CD8-positive, alpha-beta memory T cell (primary cell): ENCODE measurements at regions not wholly inside any gene's neighbourhood (a gene's known extent, or its start where the extent isn't known, plus 50 kb on each side); places are given as distances from the start of the nearest gene placed in this dataset.
"Not testable (repeated sequence)": the region's sequence is repeated elsewhere in the genome, so short reads cannot be mapped to it uniquely, and the experiment has no call there.

Experiments used
- CTCF ChIA-PET: fragments of 350-600 bp; sonication (Branson Sonifier 250); formaldehyde crosslinking; loops from one replicate; lab custom pipeline; 2021; ENCODE audit warnings: antibody characterized with exemption; lab: Charles Lee
- POLR2A ChIA-PET: fragments of 350-600 bp; sonication (Branson Sonifier 250); formaldehyde crosslinking; loops from one replicate; lab custom pipeline; 2021; ENCODE audit warnings: antibody characterized with exemption; lab: Charles Lee
- DNase-seq, 5 donors: peaks; one replicate each; pipeline versions ENCODE4 v3.0.0 to v3.0.0-alpha.2; 2020 to 2022; ENCODE audit warnings: mixed read lengths in 1 of 5
- H3K27ac ChIP-seq: one replicate; pipeline ENCODE4 v1.7.0; 2013; ENCODE audit warnings: low read depth, mild to moderate bottlenecking, low read length, moderate library complexity
- H3K27me3 ChIP-seq: 2 replicates; pipeline ENCODE4 v1.7.0; 2013; ENCODE audit warnings: low read length, mild to moderate bottlenecking; ENCODE audit not compliant: insufficient read depth, poor library complexity, severe bottlenecking
- H3K36me3 ChIP-seq: 2 replicates; pipeline ENCODE4 v1.7.0; 2013; ENCODE audit warnings: mild to moderate bottlenecking, low read length, moderate library complexity; ENCODE audit not compliant: insufficient read depth
- H3K4me1 ChIP-seq: 2 replicates; pipeline ENCODE4 v1.7.0; 2013; ENCODE audit warnings: mild to moderate bottlenecking, low read length, moderate library complexity; ENCODE audit not compliant: insufficient read depth
- H3K4me3 ChIP-seq: 2 replicates; pipeline ENCODE4 v1.7.0; 2013; ENCODE audit warnings: mild to moderate bottlenecking, low read length
- H3K9me3 ChIP-seq: 2 replicates; pipeline ENCODE4 v1.7.0; 2013; ENCODE audit warnings: mild to moderate bottlenecking, low read length
- H3K27ac Mint-ChIP-seq, 8 donors: one replicate each; pipeline ENCODE4 v1.8.0; 2020 to 2021; ENCODE audit warnings: mixed read lengths in 8 of 8, mild to moderate bottlenecking in 6 of 8, inconsistent platforms in 3 of 8, moderate library complexity in 3 of 8
- H3K27me3 Mint-ChIP-seq, 2 donors: one replicate each; pipeline ENCODE4 v1.8.0; 2020 to 2021; ENCODE audit warnings: mixed read lengths in 2 of 2, mild to moderate bottlenecking in 1 of 2, moderate library complexity in 1 of 2
- H3K36me3 Mint-ChIP-seq, 3 donors: one replicate each; pipeline ENCODE4 v1.8.0; 2020 to 2021; ENCODE audit warnings: mixed read lengths in 3 of 3, inconsistent platforms in 1 of 3, mild to moderate bottlenecking in 1 of 3
- H3K4me1 Mint-ChIP-seq, 3 donors: one replicate each; pipeline ENCODE4 v1.8.0; 2020 to 2021; ENCODE audit warnings: mixed read lengths in 3 of 3, inconsistent platforms in 1 of 3, mild to moderate bottlenecking in 1 of 3
- H3K4me3 Mint-ChIP-seq, 7 donors: one replicate each; pipeline ENCODE4 v1.8.0; 2020 to 2021; ENCODE audit warnings: mixed read lengths in 7 of 7, mild to moderate bottlenecking in 6 of 7, moderate library complexity in 4 of 7, inconsistent platforms in 2 of 7
- H3K9me3 Mint-ChIP-seq, 5 donors: one replicate each; pipeline ENCODE4 v1.8.0; 2020 to 2022; ENCODE audit warnings: mixed read lengths in 5 of 5, mild to moderate bottlenecking in 3 of 5, moderate library complexity in 2 of 5, inconsistent platforms in 1 of 5

GRCh38 chr4:162475246-162475645 lies 311.4 kb upstream of the FSTL5 start:
- no peaks in the 10 kb centered on the region for H3K9me3 ChIP-seq
- H3K36me3 ChIP-seq: no peaks in the 10 kb centered on the region
- Mint-ChIP-seq H3K27me3 (no peaks in the 10 kb centered on the region), H3K36me3 (no peaks in the 10 kb centered on the region), H3K27ac (no peak overlapping the region), H3K4me1 (no peaks in the 10 kb centered on the region), H3K9me3 (peaks cover 0 to 16% (median 9%) of the 10 kb centered on the region in 5 donors), H3K4me3 (no peak overlapping the region)
- POLR2A ChIA-PET: no interaction called here
- no peaks in the 10 kb centered on the region for H3K27me3 ChIP-seq
- no peaks in the 10 kb centered on the region for H3K4me1 ChIP-seq
- DNase-seq: no peak
- CTCF ChIA-PET: no interaction called here
- no peak overlapping the region for H3K27ac ChIP-seq
- no peak overlapping the region for H3K4me3 ChIP-seq

GRCh38 chr4:162469977-162470376 lies 306.2 kb upstream of the FSTL5 start:
- CTCF ChIA-PET: no interaction called here
- H3K27ac Mint-ChIP-seq: no peak overlapping the region

GRCh38 chr4:162465356-162465755 lies 301.6 kb upstream of the FSTL5 start:
- H3K4me1 ChIP-seq, H3K4me3 ChIP-seq, H3K4me3 Mint-ChIP-seq, H3K27ac ChIP-seq, H3K27me3 Mint-ChIP-seq, H3K36me3 ChIP-seq, DNase-seq, H3K27me3 ChIP-seq, H3K27ac Mint-ChIP-seq, H3K36me3 Mint-ChIP-seq, CTCF ChIA-PET, POLR2A ChIA-PET, H3K4me1 Mint-ChIP-seq, H3K9me3 Mint-ChIP-seq, H3K9me3 ChIP-seq: not testable (repeated sequence)

More at GRCh38 chr4:162469977-162470376, 306.2 kb upstream of the FSTL5 start:
- peaks cover 0 to 2% (median 0%) of the 10 kb centered on the region in 5 donors for H3K9me3 Mint-ChIP-seq
- no peak overlapping the region for H3K4me3 ChIP-seq
- no peaks in the 10 kb centered on the region for H3K4me1 Mint-ChIP-seq
- DNase-seq: no peak
- POLR2A ChIA-PET: no interaction called here
- no peaks in the 10 kb centered on the region for H3K36me3 Mint-ChIP-seq
- H3K4me1 ChIP-seq: no peaks in the 10 kb centered on the region
- H3K9me3 ChIP-seq: no peaks in the 10 kb centered on the region
- H3K4me3 Mint-ChIP-seq: no peak overlapping the region
- no peaks in the 10 kb centered on the region for H3K27me3 Mint-ChIP-seq
- H3K36me3 ChIP-seq: no peaks in the 10 kb centered on the region
- no peaks in the 10 kb centered on the region for H3K27me3 ChIP-seq
- no peak overlapping the region for H3K27ac ChIP-seq

GRCh38 chr4:162461952-162462351 lies 298.2 kb upstream of the FSTL5 start:
- Mint-ChIP-seq H3K27ac (no peak overlapping the region), H3K4me1 (no peaks in the 10 kb centered on the region), H3K27me3 (no peaks in the 10 kb centered on the region), H3K4me3 (no peak overlapping the region), H3K9me3 (peaks cover 0 to 6% (median 4%) of the 10 kb centered on the region in 5 donors), H3K36me3 (no peaks in the 10 kb centered on the region)
- no peaks in the 10 kb centered on the region for H3K9me3 ChIP-seq
- H3K4me1 ChIP-seq: no peaks in the 10 kb centered on the region
- ChIA-PET CTCF (no interaction called here), POLR2A (no interaction called here)
- H3K36me3 ChIP-seq: no peaks in the 10 kb centered on the region
- H3K27me3 ChIP-seq: no peaks in the 10 kb centered on the region
- H3K27ac ChIP-seq: no peak overlapping the region
- H3K4me3 ChIP-seq: no peak overlapping the region
- DNase-seq: no peak

DNA sequence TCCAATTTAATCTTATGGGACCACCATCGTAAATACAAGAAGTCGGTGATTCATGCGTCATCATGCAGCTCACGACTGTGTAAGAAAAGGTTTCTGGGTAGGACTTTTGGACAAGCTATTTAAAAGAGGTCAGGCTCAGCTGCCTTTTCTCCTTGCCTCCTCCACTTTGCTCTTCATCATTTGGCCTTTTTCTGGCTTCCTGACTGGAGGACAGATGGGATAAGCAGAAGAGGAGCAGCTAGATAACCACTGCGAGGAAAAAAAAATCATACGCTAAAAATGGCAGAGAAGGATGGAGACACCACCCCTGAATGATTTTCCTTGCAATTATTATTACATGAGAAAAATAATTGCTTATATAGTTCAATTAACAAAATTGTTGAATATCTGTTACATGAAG lies 294.3 kb upstream of the FSTL5 start:
- Mint-ChIP-seq H3K4me1 (no peaks in the 10 kb centered on the region), H3K27me3 (no peaks in the 10 kb centered on the region), H3K4me3 (no peak overlapping the region), H3K27ac (no peak overlapping the region), H3K9me3 (peaks cover 0 to 6% (median 2%) of the 10 kb centered on the region in 5 donors), H3K36me3 (no peaks in the 10 kb centered on the region)
- POLR2A ChIA-PET: no interaction called here
- no peaks in the 10 kb centered on the region for H3K27me3 ChIP-seq
- H3K4me1 ChIP-seq: no peaks in the 10 kb centered on the region
- DNase-seq: no peak
- H3K27ac ChIP-seq: no peak overlapping the region
- no peaks in the 10 kb centered on the region for H3K9me3 ChIP-seq
- H3K4me3 ChIP-seq: no peak overlapping the region
- no peaks in the 10 kb centered on the region for H3K36me3 ChIP-seq
- CTCF ChIA-PET: no interaction called here

DNA sequence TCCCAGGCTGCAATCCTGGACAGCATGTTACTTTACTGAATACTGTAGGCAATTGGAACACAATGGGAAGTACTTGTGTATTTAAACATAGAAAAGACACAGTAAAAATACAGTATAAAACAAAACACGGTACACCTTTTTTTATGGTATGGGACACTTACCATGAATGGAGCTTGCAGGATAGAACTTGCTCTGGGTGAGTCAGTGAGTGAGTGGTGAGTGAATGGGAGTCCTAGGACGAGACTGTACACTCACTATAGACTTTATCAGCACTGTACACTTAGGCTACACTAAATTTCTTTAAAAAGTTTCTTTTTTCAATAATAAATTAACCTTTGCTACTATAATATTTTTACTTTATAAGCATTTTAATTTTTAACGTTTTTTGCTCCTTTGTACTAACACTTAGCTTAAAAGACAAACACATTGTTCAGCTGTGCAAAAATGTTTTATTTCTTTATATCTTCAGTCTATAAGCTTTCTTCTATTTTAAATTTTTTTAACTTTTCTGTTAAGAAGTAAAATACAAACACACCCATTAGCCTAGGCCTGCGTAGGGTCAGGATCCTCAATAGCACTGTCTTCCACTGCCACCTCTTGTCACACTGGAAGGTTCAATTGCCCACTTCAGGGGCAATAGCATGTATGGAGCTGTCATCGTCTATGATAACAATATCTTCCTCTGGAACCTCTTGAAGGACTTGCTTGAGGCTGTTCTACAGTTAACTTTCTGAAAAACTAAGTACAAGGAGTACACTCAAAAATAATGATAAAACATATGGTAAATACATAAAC lies 293.5 kb upstream of the FSTL5 start:
- H3K27me3 ChIP-seq: no peaks in the 10 kb centered on the region
- Mint-ChIP-seq H3K36me3 (no peaks in the 10 kb centered on the region), H3K4me1 (no peaks in the 10 kb centered on the region), H3K27ac (no peak overlapping the region), H3K4me3 (no peak overlapping the region), H3K9me3 (peaks cover 0 to 4% (median 2%) of the 10 kb centered on the region in 5 donors), H3K27me3 (no peaks in the 10 kb centered on the region)
- no peak overlapping the region for H3K27ac ChIP-seq
- no peak for DNase-seq
- no peaks in the 10 kb centered on the region for H3K36me3 ChIP-seq
- ChIA-PET CTCF (no interaction called here), POLR2A (no interaction called here)
- H3K4me1 ChIP-seq: no peaks in the 10 kb centered on the region
- H3K4me3 ChIP-seq: no peak overlapping the region
- no peaks in the 10 kb centered on the region for H3K9me3 ChIP-seq

DNA sequence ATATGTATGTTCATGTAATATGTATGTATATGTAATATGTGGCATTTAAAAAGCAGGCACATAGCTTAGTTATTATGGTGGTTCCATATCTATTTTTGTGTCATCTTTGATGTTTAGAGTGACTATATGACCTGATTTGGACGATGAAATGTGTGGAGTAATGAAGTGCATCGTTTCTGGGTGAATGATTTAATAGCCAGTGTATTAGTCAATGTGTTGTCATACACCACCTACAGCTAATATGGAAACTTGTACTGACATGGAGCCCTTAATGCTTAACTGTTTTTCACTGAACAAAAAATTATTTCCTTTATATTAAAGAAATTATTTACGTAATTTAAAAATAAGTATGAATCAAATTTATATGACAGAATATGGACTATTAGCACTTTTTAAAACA lies 292.3 kb upstream of the FSTL5 start:
- Histone ChIP-seq H3K4me1 (no peaks in the 10 kb centered on the region), H3K27me3 (no peaks in the 10 kb centered on the region), H3K27ac (no peak overlapping the region), H3K4me3 (no peak overlapping the region), H3K9me3 (no peaks in the 10 kb centered on the region), H3K36me3 (no peaks in the 10 kb centered on the region)
- peaks cover 0 to 5% (median 3%) of the 10 kb centered on the region in 5 donors for H3K9me3 Mint-ChIP-seq
- CTCF ChIA-PET: no interaction called here
- no peak overlapping the region for H3K27ac Mint-ChIP-seq
- H3K4me3 Mint-ChIP-seq: no peak overlapping the region
- no peaks in the 10 kb centered on the region for H3K4me1 Mint-ChIP-seq
- H3K36me3 Mint-ChIP-seq: no peaks in the 10 kb centered on the region
- no peaks in the 10 kb centered on the region for H3K27me3 Mint-ChIP-seq
- no peak for DNase-seq
- POLR2A ChIA-PET: no interaction called here

DNA sequence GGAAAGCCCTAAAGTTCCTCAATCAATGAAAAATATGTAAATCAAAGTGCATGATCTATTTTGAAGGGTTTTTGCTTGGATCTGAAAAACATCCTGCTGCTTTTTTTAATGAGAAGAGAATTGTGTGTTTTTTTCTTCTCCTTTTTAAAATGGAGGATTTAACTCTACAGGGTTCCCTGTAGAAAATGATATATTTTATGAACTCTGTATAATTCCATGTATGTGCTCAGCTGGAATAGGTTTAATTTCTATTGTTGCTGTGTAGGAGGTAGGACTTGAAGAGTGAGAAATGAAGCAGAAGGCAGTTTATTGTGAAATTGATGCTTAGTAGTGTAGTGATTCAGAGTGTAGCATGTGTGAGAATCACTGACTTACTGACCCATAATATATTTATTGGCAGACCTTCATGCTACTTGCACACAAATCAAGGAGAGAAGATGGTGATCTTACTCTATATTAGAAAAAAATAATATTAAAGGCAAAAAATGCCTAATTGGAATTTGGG lies 286.8 kb upstream of the FSTL5 start:
- no peak overlapping the region for H3K4me3 Mint-ChIP-seq

More for the DNA sequence above, 286.8 kb upstream of the FSTL5 start:
- H3K27ac Mint-ChIP-seq: no peak overlapping the region
- H3K4me3 ChIP-seq: no peak overlapping the region
- peaks cover 0 to 6% (median 0%) of the 10 kb centered on the region in 5 donors for H3K9me3 Mint-ChIP-seq
- no peaks in the 10 kb centered on the region for H3K4me1 Mint-ChIP-seq
- no peaks in the 10 kb centered on the region for H3K36me3 Mint-ChIP-seq
- H3K9me3 ChIP-seq: no peaks in the 10 kb centered on the region
- no peaks in the 10 kb centered on the region for H3K36me3 ChIP-seq
- ChIA-PET CTCF (no interaction called here), POLR2A (no interaction called here)
- no peak for DNase-seq
- H3K27me3 ChIP-seq: no peaks in the 10 kb centered on the region
- no peaks in the 10 kb centered on the region for H3K27me3 Mint-ChIP-seq
- no peaks in the 10 kb centered on the region for H3K4me1 ChIP-seq
- H3K27ac ChIP-seq: no peak overlapping the region
